Embryonic facial prominence (tissue), 1 donor: ENCODE measurements at regions not wholly inside any gene's neighbourhood (a gene's known extent, or its start where the extent isn't known, plus 50 kb on each side); places are given as distances from the start of the nearest gene placed in this dataset.

ENCODE experiments used
- DNase-seq: peaks from one replicate; pipeline ENCODE4 v3.0.0-alpha.2; 2016; ENCODE audit errors: extremely low spot score

DNA sequence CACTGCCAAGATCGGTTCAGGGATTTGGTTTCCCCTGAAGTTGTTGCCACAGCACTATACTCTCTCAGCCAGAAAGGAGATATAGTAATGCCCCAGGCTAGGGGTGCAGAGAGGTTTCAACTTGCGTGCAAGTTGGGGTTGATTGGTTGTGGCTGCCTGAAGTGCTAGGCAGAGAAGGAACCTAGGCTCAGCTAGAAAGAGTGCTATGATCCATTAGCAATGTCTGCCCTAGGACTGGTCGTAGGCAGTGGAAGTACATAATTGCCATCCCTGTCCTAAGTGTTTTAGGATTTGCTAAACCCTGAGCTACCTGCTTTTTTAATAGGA, 136.6 kb upstream of the SMIM23 start:
- DNase-seq: no peak

DNA sequence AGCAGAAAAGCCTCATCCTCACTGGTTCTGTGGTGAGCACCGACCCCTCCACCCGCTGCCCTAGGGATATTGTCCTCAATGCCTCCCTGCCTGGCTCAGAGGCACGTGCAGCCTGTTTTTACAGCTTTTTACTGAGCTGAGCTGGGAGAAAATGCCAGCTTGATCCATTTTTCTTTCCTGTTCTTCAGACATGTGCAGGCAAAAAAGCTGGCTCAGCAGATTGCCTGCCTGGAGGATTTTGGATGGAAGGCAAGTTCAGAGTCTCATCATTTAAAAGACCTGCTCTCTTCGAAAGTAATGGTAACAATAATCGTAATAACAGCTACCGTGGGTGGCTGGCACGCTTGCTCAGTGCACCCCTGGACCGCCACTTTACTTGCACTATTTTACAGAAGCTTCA, 135.0 kb upstream of the SMIM23 start:
- DNase-seq: no peak

DNA sequence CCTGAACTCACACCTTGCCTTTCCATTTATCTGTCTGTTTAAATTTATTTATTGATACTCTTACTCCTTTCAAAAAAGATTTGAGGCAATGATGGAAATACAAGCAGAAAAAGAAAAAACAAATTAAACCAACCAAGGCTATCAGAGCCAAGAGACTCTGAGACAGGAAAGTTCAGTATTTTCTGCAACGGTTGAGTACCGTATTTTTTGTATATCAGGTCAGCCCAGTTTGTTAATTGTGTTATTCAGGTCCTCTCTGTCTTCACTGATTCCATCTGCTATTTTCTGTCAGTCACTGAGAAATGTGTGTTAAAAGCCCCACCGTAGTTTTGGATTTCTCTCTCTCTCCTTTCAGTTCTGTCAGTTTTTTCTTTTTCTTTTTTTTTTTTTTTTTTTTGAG, 134.5 kb upstream of the SMIM23 start:
- DNase-seq: no peak

DNA sequence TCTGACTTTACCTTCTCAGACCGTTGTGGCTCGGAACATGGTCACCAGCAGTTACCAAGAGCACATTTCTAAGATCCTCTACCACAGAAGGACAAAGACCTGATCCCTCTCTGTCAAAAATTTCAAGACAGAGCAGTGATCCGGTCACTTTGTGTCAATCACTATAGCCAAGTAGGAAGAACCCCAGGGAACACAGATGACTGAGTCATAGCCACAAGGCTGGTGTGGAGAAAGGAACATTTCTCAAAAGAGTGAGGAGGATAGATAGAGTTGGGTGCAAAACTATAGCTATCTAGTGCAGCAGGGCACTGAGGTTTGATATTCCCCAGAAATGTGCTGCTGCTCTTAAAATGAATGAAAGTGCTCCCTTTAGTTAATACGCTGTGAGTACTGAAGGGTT, 130.7 kb upstream of the SMIM23 start:
- no peak for DNase-seq

DNA sequence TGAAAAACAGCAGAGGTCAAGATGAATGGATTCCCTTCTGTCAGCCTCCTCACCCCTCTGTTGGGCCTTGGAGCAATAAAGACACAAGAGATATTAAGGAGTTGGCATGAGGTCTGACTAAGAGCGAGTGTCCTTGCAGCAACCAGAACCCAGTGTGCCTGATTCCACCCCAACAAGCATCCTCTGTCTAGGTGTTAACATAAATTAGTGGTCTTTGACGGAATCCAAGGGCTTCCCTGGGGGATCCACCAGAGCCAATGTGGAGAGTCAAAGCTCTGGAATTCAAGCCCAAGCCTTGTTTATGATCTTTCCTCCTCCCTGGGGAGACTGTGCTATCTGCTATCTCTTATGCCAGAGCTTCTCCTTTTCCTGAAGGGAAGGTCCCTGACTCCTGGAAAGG, 128.1 kb upstream of the SMIM23 start:
- no peak for DNase-seq

DNA sequence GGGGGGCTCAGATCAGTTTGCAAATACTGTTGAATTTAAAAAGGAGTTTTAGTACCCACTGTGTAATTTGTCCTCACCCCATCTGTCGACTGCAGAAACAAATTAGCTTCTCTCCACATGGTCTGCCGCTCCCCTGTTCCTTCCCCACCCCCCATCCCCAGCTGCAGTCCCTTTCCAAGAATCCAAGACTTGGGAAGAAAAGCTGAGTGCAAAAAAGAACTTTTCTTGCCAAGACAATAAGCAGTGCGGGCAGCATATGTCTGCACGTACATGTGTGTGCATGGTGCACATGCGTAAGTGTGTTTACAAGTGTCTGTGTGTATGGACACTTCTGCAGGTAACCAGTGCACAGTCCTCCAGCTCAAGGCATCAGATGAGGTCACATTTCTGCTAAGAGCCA, 125.7 kb upstream of the SMIM23 start:
- DNase-seq: no peak

DNA sequence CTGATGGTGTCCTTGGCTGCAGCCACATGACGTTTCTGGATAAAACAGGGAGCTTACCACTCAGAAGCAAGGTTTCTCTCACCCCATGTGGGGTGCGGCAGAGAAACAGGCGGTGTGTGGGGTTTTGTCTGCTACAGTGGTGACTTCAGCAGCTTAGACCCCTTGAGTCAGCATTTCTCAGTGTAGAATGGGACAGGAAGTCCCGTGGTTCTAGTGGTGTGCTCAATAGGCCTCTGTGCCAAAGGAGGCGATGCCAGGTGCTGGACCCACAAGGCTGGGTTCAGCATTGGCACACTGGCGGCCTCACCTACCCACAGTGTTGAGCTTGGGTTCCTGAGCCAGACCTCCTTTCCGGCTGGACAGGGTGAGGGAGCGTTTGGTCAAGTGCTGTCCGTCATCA, 125.2 kb upstream of the SMIM23 start:
- DNase-seq: no peak

DNA sequence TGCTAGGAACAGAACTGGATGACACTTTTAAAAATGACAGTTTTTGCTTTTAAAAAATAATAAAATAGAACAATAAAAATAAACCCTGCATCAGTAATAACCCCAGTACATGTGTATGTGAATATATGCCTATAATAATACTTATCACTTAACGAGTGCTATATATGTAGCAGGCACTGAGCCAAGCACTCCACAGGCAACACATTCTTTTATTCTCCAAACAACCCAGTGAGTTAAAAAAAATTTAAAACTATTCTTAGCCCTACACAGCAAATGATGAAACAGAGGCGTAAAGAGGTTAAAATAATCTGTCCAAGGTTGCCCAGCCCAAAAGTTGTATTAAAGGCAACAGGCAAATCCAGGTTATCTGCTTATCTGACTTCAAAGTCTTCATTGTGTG, 124.5 kb upstream of the SMIM23 start:
- DNase-seq: no peak

DNA sequence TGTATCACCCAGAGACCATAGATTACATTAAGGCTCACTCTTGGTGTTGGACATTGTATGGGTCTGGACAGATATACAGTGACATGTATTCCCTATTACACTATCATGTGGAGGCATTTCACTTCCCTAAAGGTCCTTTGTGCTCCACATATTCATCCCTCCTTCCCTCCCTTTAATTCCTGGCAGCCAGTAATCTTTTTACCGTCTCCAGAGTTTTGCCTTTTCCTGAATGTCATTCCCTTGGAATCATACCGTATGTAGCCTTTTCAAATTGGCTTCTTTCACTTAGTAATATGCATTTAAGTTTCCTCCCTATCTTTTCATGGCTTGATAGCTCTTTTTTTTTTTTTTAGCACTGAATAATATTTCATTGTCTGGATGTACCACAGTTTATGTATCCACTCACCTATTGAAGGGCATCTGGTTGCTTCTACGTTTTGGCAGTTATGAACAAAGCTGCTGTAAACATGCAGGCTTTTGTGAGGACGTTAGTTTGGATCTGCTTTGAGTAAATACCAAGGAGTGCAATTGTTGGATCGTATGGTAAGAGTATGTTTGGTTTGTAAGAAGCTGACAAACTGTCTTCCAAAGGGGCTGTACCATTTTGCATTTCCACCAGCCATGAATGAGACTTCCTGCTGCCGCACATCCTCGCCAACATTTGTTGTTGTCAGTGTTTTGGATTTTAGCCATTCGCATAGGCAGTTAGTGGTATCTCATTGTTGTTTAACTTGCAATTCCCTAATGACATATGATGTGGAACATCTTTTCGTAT, 122.1 kb upstream of the SMIM23 start:
- no peak for DNase-seq

DNA sequence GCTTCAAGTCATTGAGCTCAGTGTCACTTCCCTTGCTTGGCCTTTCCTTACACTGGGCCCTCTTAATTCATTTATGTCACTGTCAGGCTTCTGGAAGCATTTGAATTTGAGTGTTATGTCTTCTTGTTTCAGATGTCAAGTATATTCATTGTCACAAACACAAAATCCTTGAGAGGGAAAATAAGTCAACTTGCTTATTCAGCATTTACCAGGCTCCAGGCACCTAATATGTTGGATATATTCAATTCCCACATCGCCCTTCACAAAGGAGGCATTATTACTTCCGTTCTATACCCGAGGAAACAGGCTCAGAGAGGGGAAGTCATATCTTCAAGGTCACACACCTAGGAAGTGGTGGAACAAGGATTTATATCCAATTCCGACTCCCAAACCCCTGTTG, 121.1 kb upstream of the SMIM23 start:
- no peak for DNase-seq

DNA sequence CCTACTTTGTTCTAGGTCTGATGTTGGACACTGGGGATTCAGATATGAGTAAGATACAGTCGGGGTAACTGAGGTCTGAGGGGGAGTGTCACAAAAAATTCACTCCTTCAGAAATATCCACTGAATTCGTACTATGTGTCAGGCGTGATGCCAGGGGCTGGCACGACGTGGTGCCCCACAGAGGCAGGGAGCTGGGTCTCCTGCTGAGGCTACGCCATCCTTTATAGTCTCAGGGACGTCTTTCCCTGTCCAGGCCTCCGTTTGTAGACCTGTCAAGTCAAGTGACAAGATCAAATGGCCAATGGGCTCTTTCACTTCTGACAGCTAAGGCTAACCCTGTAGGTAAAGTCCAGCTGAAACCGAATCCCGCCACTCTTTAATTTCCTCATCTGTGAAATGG, 118.8 kb upstream of the SMIM23 start:
- no peak for DNase-seq

DNA sequence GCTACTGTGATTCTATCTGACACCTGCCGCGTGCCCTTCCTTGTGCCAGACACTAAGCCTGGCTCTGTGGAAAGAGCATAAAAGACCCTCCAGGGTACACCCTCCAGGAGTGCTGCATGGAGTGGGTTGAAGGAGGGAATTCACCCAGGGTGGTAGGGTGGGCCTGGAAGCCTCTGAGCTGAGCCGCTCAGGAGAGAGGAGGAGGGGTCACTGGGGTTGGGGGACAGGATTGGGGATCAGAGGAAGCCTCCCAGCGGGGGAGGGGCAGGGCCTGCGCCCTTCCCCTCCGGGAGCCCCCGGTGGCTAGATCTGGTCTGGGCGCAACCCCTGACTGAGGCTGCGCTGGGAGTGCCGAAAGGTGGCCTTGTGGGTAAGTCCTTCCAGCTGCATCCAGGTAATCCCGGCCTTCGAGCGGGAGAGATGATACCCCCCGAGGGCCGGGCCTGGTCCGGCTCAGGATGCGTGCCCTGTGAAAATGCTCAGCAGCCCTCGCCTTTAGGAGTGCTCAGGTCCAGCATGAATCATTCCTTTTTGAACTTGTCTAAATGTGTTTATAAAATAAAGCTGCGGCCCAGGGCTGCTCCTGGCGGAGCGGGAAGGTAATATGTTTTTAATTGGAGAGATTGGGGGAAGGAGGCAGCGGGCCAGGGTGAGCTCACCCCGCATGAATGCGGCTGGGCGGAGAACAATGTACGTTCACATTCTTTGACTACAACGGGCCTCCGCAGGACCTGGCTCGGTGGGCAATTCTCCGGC, 118.1 kb upstream of the SMIM23 start:
- DNase-seq: peak; percentile 86

DNA sequence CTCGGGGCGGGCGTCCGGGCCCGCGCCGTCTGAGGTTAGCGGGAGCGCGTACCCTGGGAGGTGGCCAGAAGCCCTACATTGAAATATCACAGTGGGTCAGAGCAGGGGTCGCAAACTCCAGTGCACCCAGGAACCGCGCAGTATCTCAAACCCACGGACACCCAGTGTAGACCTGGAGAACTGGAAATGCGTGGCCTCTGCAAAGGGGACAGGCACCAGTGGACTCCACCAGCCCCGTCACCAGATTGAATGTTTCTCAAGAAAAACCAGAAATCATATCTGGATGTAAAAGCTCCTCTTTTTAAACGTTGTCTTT, 117.6 kb upstream of the SMIM23 start:
- no peak for DNase-seq

DNA sequence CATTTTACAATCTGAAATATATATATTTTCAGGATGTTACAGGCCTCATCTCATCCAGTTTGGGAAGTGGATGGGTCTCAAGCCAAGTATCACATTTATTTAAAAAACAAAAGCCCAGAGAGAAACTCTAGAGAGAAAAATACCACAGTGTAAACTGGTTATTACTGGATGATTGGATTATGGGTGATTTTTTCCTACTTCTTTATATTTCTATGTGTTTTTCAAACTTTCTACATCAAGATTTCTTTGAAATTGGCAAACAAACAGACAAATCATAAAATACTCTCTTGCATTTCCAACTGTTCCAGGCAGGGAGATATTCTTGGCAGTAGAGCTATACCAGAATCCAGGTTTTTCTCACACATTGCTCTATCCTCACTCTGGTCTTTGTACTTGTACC, 116.0 kb upstream of the SMIM23 start:
- no peak for DNase-seq

DNA sequence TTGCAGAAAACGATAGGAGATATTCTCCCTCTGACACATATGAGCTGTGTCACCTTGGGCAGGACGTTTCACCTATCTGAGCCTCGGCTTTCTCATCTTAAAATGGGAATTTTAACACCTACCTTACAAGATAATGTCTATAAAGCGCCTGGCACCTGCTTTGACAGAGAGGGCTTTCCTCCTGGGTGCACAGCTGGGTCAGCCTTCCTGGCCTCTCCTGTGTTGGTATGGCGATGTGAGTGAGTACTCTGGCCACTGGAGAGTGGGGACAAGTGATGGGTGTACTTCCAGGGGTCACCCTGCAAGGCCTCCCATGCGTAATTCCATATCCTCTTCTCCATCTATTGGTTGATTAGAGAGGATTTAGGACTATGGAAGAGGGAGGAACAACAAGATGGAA, 113.1 kb upstream of the SMIM23 start:
- no peak for DNase-seq

DNA sequence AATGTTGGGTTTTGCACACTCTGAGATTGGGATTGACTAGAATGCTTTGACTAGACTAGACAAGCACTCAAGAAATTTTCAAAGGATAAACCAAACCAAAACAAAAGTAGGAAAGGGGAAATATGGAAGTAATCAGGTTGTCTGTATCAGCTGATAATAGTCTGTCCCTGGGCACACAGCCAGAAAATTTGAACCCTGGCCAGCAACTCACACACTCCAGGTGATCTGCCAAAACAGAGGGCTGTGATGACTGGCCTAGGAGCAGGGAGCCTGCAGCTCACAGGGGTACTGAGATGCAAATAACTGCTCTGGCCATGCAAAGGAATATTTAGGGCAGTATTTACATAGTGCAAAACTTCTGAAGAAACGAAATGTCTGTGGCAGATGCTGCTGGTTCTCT, 112.3 kb upstream of the SMIM23 start:
- DNase-seq: no peak

DNA sequence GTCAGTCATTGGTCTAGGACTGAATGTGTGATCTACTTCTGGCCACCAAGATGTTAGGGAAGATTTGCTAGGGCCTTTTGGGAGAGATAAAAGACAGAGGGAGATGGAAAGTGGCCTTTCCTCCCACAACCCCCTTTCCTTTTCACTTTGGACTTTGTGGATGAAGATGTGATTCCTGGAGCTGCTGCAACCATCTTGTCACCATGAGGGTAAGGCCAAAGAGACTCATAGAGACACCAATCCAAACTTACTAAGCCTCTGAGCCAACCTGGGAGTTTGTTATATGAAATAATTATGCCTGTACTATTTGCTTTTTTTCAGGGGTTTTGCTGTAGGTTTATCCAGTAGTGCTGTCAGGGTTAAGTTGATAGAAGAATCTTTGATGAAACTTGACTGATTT, 111.8 kb upstream of the SMIM23 start:
- DNase-seq: no peak

DNA sequence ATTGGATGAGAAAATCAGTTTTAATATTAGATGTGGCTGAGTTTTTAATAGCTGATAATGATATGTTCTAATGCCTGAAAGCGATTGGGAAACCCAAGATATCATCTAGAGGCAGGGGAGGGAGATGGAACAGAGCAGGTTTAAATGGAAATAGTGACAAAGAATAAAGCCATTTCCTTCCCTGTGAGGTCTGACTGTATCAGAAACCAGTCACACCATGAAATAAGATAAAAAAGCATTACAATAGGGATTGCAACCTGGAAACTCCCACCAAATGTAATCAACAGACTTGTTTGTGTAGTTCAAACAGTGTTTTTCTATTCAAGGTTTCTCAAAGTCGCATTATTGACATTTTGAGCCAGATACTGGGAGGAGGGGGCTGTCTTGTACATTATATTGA, 110.1 kb upstream of the SMIM23 start:
- DNase-seq: no peak

DNA sequence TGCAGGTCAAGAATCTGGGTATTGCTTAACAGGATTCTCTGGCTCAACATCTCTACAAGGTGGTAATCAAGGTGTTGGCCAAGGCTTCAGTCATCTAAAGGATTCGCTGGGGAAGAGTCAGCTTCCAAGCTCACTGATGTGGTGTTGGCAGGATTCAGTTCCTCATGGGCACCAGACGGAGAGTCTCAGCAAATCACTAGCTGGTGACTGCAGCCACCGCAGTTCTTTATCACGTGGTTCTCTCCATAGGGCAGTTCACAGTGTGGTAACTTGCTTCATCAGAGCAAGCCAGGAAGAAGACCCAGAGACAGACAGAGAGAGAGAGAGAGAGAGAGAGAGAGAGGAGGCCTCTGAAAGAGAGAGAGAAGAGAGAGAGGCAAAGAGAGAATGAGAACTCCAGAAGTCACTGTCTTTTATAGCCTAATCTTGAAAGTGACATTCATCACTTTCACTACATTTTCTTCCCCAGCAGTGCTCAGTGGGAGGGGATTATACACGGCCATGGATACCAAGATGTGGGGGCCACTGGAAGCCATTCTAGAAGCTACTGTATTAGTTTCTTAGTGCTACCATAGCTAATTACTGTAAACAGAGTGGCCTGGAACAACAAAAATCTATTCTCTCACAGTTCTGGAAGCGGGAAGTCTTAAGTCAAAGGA, 109.2 kb upstream of the SMIM23 start:
- no peak for DNase-seq

DNA sequence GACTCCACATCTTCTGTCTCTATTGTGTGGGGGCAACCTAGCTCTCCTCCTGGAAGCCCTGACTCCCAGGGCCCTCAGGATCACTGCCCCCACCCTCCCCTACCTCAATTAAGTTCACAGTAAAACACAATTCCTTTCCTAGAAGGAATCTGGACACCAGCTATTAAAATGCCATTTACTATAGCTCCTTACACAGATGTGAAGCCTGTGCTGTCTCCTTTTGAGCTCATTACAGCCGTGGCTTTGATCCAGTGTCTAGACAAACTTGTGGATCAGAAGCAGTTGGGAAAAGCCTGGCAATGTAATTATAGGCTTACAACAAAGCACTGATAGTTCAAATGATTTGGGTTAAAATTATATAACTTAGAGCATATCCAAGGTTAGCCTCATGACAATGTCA, 107.0 kb upstream of the SMIM23 start:
- DNase-seq: no peak

DNA sequence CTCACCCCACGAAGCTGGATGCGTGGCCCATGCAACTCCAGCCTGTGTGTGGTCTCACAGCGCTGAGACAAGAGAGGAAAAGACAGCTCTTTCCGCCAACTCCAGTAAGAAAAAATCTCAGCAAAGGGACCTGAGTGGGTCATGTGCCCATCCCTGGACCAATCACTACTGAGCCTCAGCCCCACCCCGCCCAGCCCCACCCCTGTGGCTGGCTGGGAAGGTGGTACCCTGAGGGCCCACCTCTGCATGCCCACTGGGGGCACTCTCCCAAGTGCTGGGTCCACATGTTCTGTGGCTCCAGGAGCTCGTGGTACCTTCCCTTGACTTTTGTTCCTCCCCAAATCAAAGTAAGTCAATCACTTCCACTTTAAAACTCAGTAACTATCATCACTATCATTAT, 105.1 kb upstream of the SMIM23 start:
- DNase-seq: no peak

DNA sequence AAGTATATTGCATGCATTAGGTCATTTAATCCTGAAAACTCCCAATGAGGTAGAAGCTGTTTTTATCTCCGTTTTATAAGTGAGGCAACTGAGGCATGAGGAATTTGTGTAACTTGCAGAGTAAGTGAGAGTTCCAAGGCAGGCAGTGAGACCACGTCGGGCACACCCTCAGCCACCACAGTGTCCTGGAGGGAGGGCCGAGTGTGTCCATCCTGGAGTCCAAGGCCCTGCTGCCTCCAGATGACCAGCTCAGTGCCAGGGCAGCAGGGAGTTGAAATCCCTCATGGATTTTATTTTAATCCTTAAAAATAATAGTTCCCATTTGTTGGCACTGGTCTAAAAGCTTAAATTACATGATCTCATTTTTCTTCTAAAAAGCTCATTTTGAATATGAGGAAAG, 104.6 kb upstream of the SMIM23 start:
- DNase-seq: no peak

DNA sequence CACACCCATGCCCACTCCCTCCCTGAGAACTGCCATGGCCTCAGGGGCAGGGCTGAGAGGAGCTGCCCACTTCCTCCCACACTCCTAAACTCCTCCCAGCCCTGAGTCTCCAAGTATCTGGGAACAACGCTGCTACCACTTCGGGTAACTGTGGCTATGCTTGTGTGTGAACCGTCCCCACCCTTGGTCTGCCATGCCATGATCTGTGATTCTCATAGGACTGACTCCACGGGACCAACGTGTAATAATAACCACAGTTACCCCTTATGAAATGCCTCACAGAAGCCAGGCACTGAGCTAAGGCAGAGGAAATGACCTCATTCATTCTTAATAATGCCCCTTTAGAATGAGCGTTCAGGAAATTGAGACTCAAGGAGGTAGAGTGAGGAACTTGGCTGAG, 103.9 kb upstream of the SMIM23 start:
- DNase-seq: no peak
